Right lobe of liver (tissue), 4 donors: ENCODE measurements at regions not wholly inside any gene's neighbourhood (a gene's known extent, or its start where the extent isn't known, plus 50 kb on each side); places are given as distances from the start of the nearest gene placed in this dataset.
"Not testable (repeated sequence)": the region's sequence is repeated elsewhere in the genome, so short reads cannot be mapped to it uniquely, and the experiment has no call there.

ENCODE experiments used
- CTCF ChIP-seq, 4 donors: fragments of 200-600 bp in 3 of 4; fragments of 450-650 bp in 1 of 4; IDR thresholded peaks; one replicate each; pipeline versions ENCODE4 v1.5.1 to v1.8.0; 2016 to 2022; ENCODE audit warnings: antibody characterized with exemption in 4 of 4, mild to moderate bottlenecking in 2 of 4
- POLR2A ChIP-seq: fragments of 450-650 bp; IDR thresholded peaks from one replicate; pipeline ENCODE4 v1.6.1; 2017; ENCODE audit warnings: antibody characterized with exemption, mild to moderate bottlenecking
- donor health status: DM: no; HTN: no; CAD: no.
- donor health status: DM: no; HTN: no; CAD: no.
- donor health status: DM: no; HTN: yes; CAD: no.

GRCh38 chr9:39487477-39487876 is 132.0 kb downstream of the SPATA31A1 start:
- not testable (repeated sequence) for TF ChIP-seq CTCF (IDR thresholded peaks at IDR 0.05); POLR2A
